GM12865 (cell line): ENCODE measurements at regions not wholly inside any gene's neighbourhood (a gene's known extent, or its start where the extent isn't known, plus 50 kb on each side); places are given as distances from the start of the nearest gene placed in this dataset.

Experiments used
- DNase-seq: peaks from one replicate; pipeline ENCODE4 v3.0.0; 2010; ENCODE audit warnings: low read depth
- H3K4me3 ChIP-seq: 2 replicates; pipeline ENCODE4 v1.5.1; 2011; ENCODE audit warnings: mild to moderate bottlenecking, low read depth, low read length, control low read depth
- CTCF ChIP-seq: IDR thresholded peaks from 2 replicates; pipeline ENCODE4 v1.5.1; 2011; ENCODE audit warnings: low read length, control low read depth, low read depth, inconsistent platforms; ENCODE audit not compliant: insufficient read depth; ENCODE audit errors: missing control alignments

- TF ChIP-seq CTCF, result no peak
- no peak overlapping the region for H3K4me3 ChIP-seq
- DNase-seq, result no peak
Measured at GRCh38 chr3:70737666-70738290, 425.3 kb upstream of the MDFIC2 start.

GRCh38 chr3:70736009-70736408 lies 423.6 kb upstream of the MDFIC2 start:
- H3K4me3 ChIP-seq, result no peak overlapping the region
- TF ChIP-seq CTCF, result no peak
- DNase-seq, result no peak

- no peak for DNase-seq
- no peak for TF ChIP-seq CTCF
- no peak overlapping the region for H3K4me3 ChIP-seq
Measured at GRCh38 chr3:70734756-70735155, 422.3 kb upstream of the MDFIC2 start.

GRCh38 chr3:70731046-70731445 lies 418.6 kb upstream of the MDFIC2 start:
- TF ChIP-seq CTCF, result no peak
- DNase-seq, result no peak
- no peak overlapping the region for H3K4me3 ChIP-seq

GRCh38 chr3:70729845-70730244 lies 417.4 kb upstream of the MDFIC2 start:
- no peak for DNase-seq
- H3K4me3 ChIP-seq, result no peak overlapping the region
- no peak for TF ChIP-seq CTCF

GRCh38 chr3:70728311-70728710 lies 415.9 kb upstream of the MDFIC2 start:
- TF ChIP-seq CTCF, result no peak
- no peak for DNase-seq
- no peak overlapping the region for H3K4me3 ChIP-seq

DNA sequence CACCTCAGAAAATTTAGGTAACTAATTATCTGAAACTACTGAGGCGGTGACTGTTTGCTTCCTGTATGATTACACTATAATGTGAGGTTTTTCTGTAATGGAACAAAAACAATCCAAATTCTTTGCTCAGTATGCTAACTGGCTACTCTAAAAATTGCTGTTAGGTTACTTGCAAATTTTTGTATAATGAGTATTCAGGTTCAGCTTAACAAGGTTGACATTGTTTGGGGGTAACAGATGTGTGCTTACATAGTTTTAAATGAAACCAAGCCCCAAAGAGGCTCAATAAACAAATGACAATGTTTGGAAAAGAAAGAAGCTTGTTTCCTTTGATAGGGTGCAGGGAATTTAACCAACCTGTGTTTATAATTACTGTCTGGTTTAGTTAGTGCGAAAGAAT lies 414.5 kb upstream of the MDFIC2 start:
- TF ChIP-seq CTCF, result no peak
- no peak for DNase-seq

More for the DNA sequence above, 414.5 kb upstream of the MDFIC2 start:
- H3K4me3 ChIP-seq, result no peak overlapping the region
